Nephron (organoid): ENCODE measurements at regions not wholly inside any gene's neighbourhood (a gene's known extent, or its start where the extent isn't known, plus 50 kb on each side); places are given as distances from the start of the nearest gene placed in this dataset.

ENCODE experiments used
- H3K27ac Mint-ChIP-seq, 3 experiments: 2 replicates each; pipeline ENCODE4 v1.8.0; 2020; ENCODE audit warnings: mixed read lengths in 3 of 3, mild to moderate bottlenecking in 2 of 3, moderate library complexity in 1 of 3
- H3K27me3 Mint-ChIP-seq: 2 replicates; pipeline ENCODE4 v1.8.0; 2021; ENCODE audit warnings: low read depth, mild to moderate bottlenecking, moderate library complexity, mixed read lengths
- H3K36me3 Mint-ChIP-seq: 2 replicates; pipeline ENCODE4 v1.8.0; 2020; ENCODE audit warnings: low read depth, mixed read lengths
- H3K4me1 Mint-ChIP-seq: 2 replicates; pipeline ENCODE4 v1.8.0; 2020; ENCODE audit warnings: mixed read lengths
- H3K4me3 Mint-ChIP-seq, 3 experiments: 2 replicates each; pipeline ENCODE4 v1.8.0; 2020; ENCODE audit warnings: mild to moderate bottlenecking in 3 of 3, mixed read lengths in 3 of 3, moderate library complexity in 2 of 3
- H3K9me3 Mint-ChIP-seq: 2 replicates; pipeline ENCODE4 v1.8.0; 2020; ENCODE audit warnings: mixed read lengths
- CTCF ChIP-seq, 3 experiments: fragments of 200-600 bp; sonication (generic); IDR thresholded peaks; one replicate each; pipeline ENCODE4 v1.5.0; 2021; ENCODE audit warnings: antibody characterized with exemption in 3 of 3; ENCODE audit not compliant: unreplicated experiment in 3 of 3

GRCh38 chr3:135915206-135915605 lies 50.3 kb upstream of the PPP2R3A start:
- no peak overlapping the region for H3K4me3 Mint-ChIP-seq

More at GRCh38 chr3:135915206-135915605, 50.3 kb upstream of the PPP2R3A start:
- Mint-ChIP-seq H3K4me1 (peaks cover 9% of the 10 kb centered on the region), H3K27ac (no peak overlapping the region), H3K36me3 (no peaks in the 10 kb centered on the region), H3K9me3 (no peaks in the 10 kb centered on the region), H3K27me3 (peaks cover 4% of the 10 kb centered on the region)
- no peak for TF ChIP-seq CTCF (IDR thresholded peaks at IDR 0.05; ENCODE audit: unreplicated experiment in 3 of 3)
